Adrenal gland (tissue), 5 donors: ENCODE measurements at regions not wholly inside any gene's neighbourhood (a gene's known extent, or its start where the extent isn't known, plus 50 kb on each side); places are given as distances from the start of the nearest gene placed in this dataset.

Source experiments
- CTCF ChIP-seq, 6 experiments: fragments of 450-650 bp in 4 of 6; fragments of 200-600 bp in 2 of 6; sonication (generic) in 1 of 6; IDR thresholded peaks; 1 replicate in 5 of 6; 2 replicates in 1 of 6; pipeline versions ENCODE4 v1.5.1 to v1.8.0; 2016 to 2021; ENCODE audit warnings: antibody characterized with exemption in 6 of 6, mild to moderate bottlenecking in 2 of 6, moderate library complexity in 1 of 6
- POLR2A ChIP-seq, 2 donors: fragments of 450-650 bp; IDR thresholded peaks; one replicate each; pipeline ENCODE4 v1.6.1; 2017; ENCODE audit warnings: antibody characterized with exemption in 2 of 2, mild to moderate bottlenecking in 2 of 2, moderate library complexity in 1 of 2
- donor health status: DM: no; HTN: no; CAD: no.

- TF ChIP-seq CTCF (IDR thresholded peaks at IDR 0.05): no peak
- no peak for TF ChIP-seq POLR2A (IDR thresholded peaks at IDR 0.05)
Observed at GRCh38 chr1:166730299-166730888, 108.9 kb upstream of the POGK start.
